ENCODE measurements at regions not wholly inside any gene's neighbourhood (a gene's known extent, or its start where the extent isn't known, plus 50 kb on each side); places are given as distances from the start of the nearest gene placed in this dataset.
"Not testable (repeated sequence)": the region's sequence is repeated elsewhere in the genome, so short reads cannot be mapped to it uniquely, and the experiment has no call there.

DNA sequence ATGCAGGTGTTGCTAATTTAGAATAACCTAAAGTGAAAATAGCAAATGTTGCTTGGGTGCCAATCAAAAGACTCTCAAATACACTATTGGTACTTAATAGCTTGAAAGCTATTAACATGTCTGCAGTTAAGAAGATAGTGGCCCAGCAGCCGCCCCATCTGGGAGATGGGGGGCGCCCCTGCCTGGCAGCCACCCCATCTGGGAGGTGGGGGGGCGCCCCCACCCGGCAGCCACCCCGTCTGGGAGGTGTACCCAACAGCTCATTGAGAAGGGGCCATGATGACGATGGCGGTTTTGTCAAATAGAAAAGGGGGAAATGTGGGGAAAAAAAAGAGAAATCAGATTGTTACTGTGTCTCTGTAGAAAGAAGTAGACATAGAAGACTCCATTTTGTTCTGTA is 923.1 kb upstream of the MDGA2 start:
- no peak for DNase-seq (ENCODE audit: low read depth in 2 of 2)

- no peak for DNase-seq (ENCODE audit: low read depth in 2 of 2)
These were observed 910.7 kb upstream of the MDGA2 start for GRCh38 chr14:48586099-48586498.

- no peak for DNase-seq (ENCODE audit: low read depth in 2 of 2)
These were observed 908.6 kb upstream of the MDGA2 start for GRCh38 chr14:48584031-48584430.

- no peak for DNase-seq (ENCODE audit: low read depth in 2 of 2)
These were observed 907.5 kb upstream of the MDGA2 start for GRCh38 chr14:48582938-48583337.

GRCh38 chr14:48580692-48581091 is 905.3 kb upstream of the MDGA2 start:
- DNase-seq (ENCODE audit: low read depth in 2 of 2), result no peak

DNA sequence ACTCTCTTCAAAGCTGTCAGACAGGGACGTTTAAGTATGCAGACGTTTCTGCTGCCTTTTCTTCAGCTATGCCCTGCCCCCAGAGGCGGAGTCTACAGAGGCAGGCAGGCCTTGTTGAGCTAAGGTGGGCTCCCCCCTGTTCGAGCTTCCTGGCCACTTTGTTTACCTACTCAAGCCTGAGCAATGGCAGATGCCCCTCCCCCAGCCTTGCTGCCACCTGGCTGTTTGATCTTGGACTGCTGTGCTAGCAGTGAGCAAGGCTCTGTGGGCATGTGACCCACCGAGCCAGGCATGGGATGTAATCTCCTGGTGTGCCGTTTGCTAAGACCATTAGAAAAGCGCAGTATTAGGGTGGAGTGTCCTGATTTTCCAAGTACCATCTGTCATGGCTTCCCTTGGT is 900.4 kb upstream of the MDGA2 start:
- DNase-seq (ENCODE audit: low read depth in 2 of 2), result no peak

DNA sequence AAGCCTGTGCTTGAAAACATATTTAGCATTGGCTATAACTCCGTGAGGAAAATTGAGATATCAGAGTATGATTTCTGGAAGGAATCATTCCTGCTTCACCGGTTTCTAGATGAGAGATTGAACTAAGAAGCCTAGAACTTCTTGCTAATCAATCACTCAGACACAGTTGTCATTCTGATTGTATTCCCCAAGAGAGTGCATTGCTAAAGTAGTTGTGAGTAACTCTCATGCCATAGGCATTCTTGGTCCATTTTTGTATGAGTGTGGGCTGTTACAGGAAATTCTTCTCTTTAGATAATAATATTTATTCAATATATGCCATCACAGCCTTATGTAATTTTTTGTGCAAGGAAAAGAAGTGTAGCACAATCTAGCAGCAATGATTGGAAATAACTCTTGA is 893.3 kb upstream of the MDGA2 start:
- no peak for DNase-seq (ENCODE audit: low read depth in 2 of 2)

GRCh38 chr14:48568252-48568651 is 892.8 kb upstream of the MDGA2 start:
- no peak for DNase-seq (ENCODE audit: low read depth in 2 of 2)

GRCh38 chr14:48563489-48563888 is 888.1 kb upstream of the MDGA2 start:
- no peak for DNase-seq (ENCODE audit: low read depth in 2 of 2)

DNA sequence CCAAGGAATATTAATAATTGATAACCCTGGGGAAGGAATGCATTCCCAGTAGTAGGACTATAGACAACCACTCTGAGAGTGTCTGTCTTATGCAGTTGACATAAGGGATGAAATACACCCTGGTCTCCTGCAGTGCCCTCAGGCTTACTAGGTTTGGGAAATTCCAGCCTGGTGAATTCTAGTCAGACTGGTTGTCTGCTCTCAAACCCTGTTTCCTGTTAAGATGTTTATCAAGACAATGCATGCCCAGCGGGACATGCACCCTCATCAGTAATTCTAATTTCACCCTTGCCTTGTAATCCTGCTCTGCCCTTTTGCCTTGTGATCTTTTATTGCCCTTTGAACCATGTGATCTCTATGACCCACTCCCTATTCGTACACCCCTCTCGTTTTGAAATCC is 886.0 kb upstream of the MDGA2 start:
- DNase-seq (ENCODE audit: low read depth in 2 of 2), result not testable (repeated sequence)

- DNase-seq (ENCODE audit: low read depth in 2 of 2), result no peak
These were observed 885.0 kb upstream of the MDGA2 start for GRCh38 chr14:48560421-48560820.

DNA sequence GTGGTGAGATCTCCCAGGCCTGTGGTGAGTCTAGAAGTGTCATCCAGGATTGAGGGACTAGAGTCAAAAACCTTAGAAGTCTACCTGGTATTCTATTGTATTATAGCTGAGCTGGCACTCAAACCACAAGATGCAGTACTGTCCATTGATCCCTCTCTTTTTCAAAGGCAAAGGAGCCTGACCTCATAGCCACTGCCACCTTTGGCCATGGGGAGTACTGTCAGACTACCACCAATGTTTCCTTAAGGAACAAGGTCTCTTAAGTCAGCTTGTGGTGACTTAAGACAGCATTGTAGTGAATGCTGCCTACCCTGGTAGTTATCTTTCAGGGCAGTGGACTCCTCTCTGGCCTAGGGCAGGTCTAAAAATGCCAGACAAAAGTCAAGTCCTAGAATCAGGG is 878.0 kb upstream of the MDGA2 start:
- no peak for DNase-seq (ENCODE audit: low read depth in 2 of 2)

- no peak for DNase-seq (ENCODE audit: low read depth in 2 of 2)
These were observed 871.6 kb upstream of the MDGA2 start for GRCh38 chr14:48546996-48547395.

GRCh38 chr14:48537600-48537999 is 862.2 kb upstream of the MDGA2 start:
- DNase-seq (ENCODE audit: low read depth in 2 of 2), result no peak

DNA sequence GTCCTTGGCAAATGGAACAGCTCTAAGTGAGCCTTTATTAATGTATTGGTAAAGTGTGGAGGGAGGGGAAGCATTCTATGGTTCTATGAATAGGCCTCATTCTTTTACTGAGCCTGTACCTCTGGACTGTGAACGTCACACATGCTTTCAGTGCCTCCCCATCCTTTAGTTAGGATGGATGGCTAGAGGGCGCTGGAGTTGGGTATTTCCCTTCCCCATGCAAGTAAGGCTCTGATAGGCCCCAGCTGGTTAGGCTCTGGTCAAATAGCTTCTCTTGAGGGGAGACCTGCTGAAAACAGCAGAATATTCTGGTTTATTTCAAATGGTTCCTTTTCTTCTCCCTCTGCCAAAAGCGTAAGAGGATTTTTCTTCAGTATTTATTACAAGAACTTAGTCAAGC is 860.9 kb upstream of the MDGA2 start:
- no peak for DNase-seq (ENCODE audit: low read depth in 2 of 2)

DNA sequence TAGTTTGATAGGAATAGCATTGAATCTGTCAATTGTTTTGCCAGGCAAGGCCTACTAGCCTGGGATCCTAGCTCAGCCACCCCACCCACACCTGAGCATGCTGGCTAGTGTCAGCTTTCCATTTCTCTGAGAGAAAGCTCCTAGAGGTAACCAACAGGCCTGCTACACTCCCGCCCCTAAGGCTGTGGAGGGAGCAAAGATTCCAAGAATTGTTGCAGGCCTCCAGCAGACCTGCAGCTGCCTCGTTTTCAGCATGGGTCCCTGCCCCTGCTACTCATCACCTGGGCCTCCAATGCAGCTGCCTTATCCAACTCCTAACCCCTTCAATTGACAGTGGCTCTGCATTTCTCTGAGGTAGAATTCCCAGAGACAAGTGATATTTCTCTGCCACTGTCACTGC is 852.4 kb upstream of the MDGA2 start:
- no peak for DNase-seq (ENCODE audit: low read depth in 2 of 2)

- no peak for DNase-seq (ENCODE audit: low read depth in 2 of 2)
These were observed 850.9 kb upstream of the MDGA2 start for GRCh38 chr14:48526307-48526706.

DNA sequence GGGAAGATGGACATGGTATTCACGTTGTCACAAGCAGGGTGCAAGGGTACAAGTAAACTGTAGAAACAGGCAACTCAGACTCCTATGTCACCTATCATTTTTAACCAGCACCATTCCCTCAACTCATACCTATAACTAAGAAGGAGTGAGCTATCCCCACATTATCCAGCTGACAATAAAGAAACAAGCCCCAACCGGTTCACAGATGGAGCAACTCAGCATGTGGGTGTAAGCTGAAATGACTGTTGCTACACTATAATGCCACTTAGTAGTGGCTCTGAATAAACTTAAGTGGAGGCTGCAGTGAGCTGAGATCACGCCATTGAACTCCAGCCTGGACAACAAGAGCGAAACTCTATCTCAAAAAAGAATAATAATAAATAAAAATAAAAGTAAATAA is 829.5 kb upstream of the MDGA2 start:
- no peak for DNase-seq (ENCODE audit: low read depth in 2 of 2)

GRCh38 chr14:48490756-48491155 is 815.4 kb upstream of the MDGA2 start:
- no peak for DNase-seq (ENCODE audit: low read depth in 2 of 2)

DNA sequence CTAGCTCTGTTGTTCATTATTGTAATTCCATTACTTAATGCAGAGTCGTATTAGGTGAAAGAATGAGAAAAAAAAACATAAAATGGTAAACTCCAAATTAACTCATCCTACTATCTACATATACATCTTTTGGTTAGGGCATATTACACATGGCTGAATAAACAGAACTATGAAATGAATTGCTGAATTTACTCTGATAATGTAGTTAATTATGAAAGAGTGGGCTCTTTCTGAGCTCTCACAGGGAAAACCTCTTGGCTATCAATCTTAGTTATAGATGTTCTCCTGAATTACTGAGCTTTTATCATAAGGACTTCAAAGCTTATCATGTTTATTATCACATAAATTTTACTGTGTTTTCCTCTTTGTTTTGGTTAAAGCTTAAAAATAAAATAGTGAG is 798.5 kb upstream of the MDGA2 start:
- DNase-seq (ENCODE audit: low read depth in 2 of 2), result no peak

DNA sequence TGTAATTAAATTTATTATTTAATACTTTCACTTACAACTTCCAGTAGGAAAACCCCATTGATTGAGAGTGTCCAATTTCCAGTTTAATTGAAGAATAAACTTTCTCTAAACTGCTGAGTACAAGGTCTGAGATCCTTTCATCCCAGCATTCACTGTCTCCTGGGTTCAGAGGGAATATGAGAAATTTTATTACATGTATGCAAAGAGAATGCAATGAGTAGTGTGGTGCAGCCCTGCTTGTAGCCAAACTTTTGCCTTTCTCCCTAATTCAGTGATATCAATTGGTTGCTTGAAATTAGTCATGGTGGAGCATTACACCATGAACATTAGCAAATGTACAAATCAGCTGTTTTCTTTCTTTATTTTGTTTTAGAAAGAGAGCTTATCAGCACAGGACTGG is 780.6 kb upstream of the MDGA2 start:
- no peak for DNase-seq (ENCODE audit: low read depth in 2 of 2)

GRCh38 chr14:48454887-48455286 is 779.5 kb upstream of the MDGA2 start:
- DNase-seq (ENCODE audit: low read depth in 2 of 2), result no peak

- DNase-seq (ENCODE audit: low read depth in 2 of 2), result no peak
These were observed 777.1 kb upstream of the MDGA2 start for GRCh38 chr14:48452437-48452995.

DNA sequence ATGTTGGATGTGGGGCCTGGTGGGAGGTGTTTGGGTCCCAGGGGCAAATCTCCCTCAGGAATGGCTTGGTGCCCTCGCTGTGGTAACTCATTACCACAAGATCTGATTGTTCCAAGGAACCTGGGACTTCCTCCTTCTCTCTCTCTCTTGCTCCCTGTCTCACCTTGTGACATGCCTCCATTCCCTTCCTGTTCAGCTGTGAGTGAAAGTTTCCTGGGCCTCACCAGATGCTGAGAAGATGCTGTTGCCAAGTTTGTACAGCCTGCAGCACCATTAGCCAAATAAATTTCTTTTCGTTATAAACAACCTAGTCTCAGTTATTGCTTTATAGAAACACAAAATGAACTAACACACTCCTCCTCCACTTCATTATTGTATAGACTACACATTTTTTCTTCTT is 759.8 kb upstream of the MDGA2 start:
- DNase-seq (ENCODE audit: low read depth in 2 of 2), result no peak

DNA sequence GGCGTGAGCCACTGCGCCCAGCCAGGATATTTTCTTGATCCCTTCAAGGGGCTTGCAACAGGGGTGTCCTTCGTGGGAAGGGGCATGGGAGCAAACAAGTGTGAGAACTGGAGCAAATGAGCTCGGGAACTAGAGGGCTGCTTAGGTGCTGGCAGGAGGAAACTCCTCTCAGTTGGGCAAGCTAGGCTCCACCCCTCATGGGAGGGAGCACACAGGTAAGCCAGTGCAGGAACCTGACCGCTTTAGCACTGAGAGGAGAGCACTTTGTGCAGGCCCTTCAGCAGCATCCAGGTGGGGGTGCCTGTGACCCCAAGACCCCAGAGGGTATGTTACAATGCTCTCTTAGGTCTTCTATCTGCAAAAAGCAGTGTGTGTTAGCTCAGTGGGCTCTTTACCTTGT is 755.4 kb upstream of the MDGA2 start:
- DNase-seq (ENCODE audit: low read depth in 2 of 2), result no peak
